ENCODE measurements at regions not wholly inside any gene's neighbourhood (a gene's known extent, or its start where the extent isn't known, plus 50 kb on each side); places are given as distances from the start of the nearest gene placed in this dataset.

DNA sequence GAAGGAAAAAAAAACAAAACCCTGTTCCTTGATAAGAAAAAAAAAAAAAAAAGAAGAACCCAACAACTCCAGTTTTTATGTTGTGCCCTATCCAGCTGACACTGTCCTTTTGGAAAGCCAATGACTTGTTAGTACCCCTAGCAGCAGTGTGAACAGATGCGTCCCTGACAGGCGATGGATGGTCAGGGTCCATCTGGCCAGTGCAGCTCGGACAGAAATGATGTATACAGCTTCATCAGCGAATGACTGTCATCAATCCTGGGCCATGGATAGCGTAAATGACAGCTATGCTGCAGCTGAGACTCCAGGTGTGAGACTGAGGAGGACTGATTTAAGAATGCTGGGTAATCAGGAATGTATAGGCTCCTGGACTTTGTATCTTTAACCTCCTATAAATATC, 318.8 kb upstream of the FIGN start:
- H3K4me1 ChIP-seq (ENCODE audit: control insufficient read depth in 1 of 2, insufficient read depth in 2 of 2, low read length in 2 of 2): no peaks in the 10 kb centered on the region
- H3K27me3 ChIP-seq (ENCODE audit: insufficient read depth, low read length): peaks cover 13% of the 10 kb centered on the region; the same call in 1 of the 2 replicates
- H3K9ac ChIP-seq (ENCODE audit: low read length): no peak overlapping the region
- H3K9me2 ChIP-seq (ENCODE audit: insufficient read depth): no peaks in the 10 kb centered on the region
- TF ChIP-seq EGR1 (IDR thresholded peaks at IDR 0.05; ENCODE audit: low read depth) (no peak), EZH2 (IDR thresholded peaks at IDR 0.05) (no peak), YY1 (IDR thresholded peaks at IDR 0.05; ENCODE audit: extremely low read depth, insufficient replicate concordance, low read depth, low read length) (no peak), ELF1 (IDR thresholded peaks at IDR 0.05; ENCODE audit: borderline replicate concordance, low read depth) (no peak), POLR2AphosphoS5 (IDR thresholded peaks at IDR 0.05; ENCODE audit: low read depth, low read length) (no peak), SIN3A (IDR thresholded peaks at IDR 0.05; ENCODE audit: low read depth) (no peak), SP1 (IDR thresholded peaks at IDR 0.05; ENCODE audit: low read depth) (no peak), POLR2A (IDR thresholded peaks at IDR 0.05; ENCODE audit: borderline replicate concordance, extremely low read depth, insufficient read depth, insufficient read length) (no peak), CBX3 (IDR thresholded peaks at IDR 0.05; ENCODE audit: low read depth) (no peak)
- TF ChIP-seq, protein P1, sequence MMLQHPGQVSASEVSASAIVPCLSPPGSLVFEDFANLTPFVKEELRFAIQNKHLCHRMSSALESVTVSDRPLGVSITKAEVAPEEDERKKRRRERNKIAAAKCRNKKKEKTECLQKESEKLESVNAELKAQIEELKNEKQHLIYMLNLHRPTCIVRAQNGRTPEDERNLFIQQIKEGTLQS (IDR thresholded peaks at IDR 0.05): no peak
- TF ChIP-seq, protein P2, sequence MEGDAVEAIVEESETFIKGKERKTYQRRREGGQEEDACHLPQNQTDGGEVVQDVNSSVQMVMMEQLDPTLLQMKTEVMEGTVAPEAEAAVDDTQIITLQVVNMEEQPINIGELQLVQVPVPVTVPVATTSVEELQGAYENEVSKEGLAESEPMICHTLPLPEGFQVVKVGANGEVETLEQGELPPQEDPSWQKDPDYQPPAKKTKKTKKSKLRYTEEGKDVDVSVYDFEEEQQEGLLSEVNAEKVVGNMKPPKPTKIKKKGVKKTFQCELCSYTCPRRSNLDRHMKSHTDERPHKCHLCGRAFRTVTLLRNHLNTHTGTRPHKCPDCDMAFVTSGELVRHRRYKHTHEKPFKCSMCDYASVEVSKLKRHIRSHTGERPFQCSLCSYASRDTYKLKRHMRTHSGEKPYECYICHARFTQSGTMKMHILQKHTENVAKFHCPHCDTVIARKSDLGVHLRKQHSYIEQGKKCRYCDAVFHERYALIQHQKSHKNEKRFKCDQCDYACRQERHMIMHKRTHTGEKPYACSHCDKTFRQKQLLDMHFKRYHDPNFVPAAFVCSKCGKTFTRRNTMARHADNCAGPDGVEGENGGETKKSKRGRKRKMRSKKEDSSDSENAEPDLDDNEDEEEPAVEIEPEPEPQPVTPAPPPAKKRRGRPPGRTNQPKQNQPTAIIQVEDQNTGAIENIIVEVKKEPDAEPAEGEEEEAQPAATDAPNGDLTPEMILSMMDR (IDR thresholded peaks at IDR 0.05 in 2 of 3, conservative IDR thresholded peaks at IDR 0.05 in 1 of 3; ENCODE audit: borderline replicate concordance in 1 of 3, insufficient read depth in 1 of 3, low read depth in 2 of 3, low read length in 2 of 3): no peak
- H3K27ac ChIP-seq (ENCODE audit: low read depth, low read length): no peak overlapping the region
- H3K4me2 ChIP-seq (ENCODE audit: low read length): no peak overlapping the region
- CTCF ChIA-PET: no interaction called here
- intact Hi-C loops (cut with micrococcal nuclease): no loop called here
- no peaks in the 10 kb centered on the region for H4K20me1 ChIP-seq (ENCODE audit: insufficient read depth)
- ATAC-seq (no peak), DNase-seq (ENCODE audit: low read depth, low spot score) (no peak)
- H3K9me3 ChIP-seq (ENCODE audit: control insufficient read depth in 1 of 2, insufficient read depth in 1 of 2, low read depth in 1 of 2, low read length in 2 of 2): no peaks in the 10 kb centered on the region
- BruUV-seq (replicated peaks): no TSS peak
- H3K36me3 ChIP-seq (ENCODE audit: control insufficient read depth in 1 of 2, insufficient read depth in 2 of 2, low read length in 2 of 2): no peaks in the 10 kb centered on the region
- H3K4me3 ChIP-seq (replicated peaks in 1 of 2; ENCODE audit: low read depth in 1 of 2, low read length in 2 of 2): no peak overlapping the region
- H2AFZ ChIP-seq (ENCODE audit: low read depth, low read length, poor library complexity, severe bottlenecking): no peak overlapping the region
- H3K79me2 ChIP-seq (ENCODE audit: insufficient read depth, low read length): no peaks in the 10 kb centered on the region
- POLR2A ChIA-PET: no interaction called here
- RAD21 ChIA-PET (ENCODE audit: low non-redundant PET in 1 of 2, low total read pairs in 2 of 2, uncharacterized antibody in 2 of 2, unreplicated experiment in 2 of 2): no interaction called here
